IPS-20b (cell line): ENCODE measurements at regions not wholly inside any gene's neighbourhood (a gene's known extent, or its start where the extent isn't known, plus 50 kb on each side); places are given as distances from the start of the nearest gene placed in this dataset.

ENCODE experiments used
- H3K27ac ChIP-seq: one replicate; pipeline ENCODE4 v1.5.1; 2013; ENCODE audit warnings: low read length
- H3K27me3 ChIP-seq: 2 replicates; pipeline ENCODE4 v1.6.1; 2013; ENCODE audit warnings: mild to moderate bottlenecking, low read length, inconsistent platforms; ENCODE audit not compliant: insufficient read depth
- H3K36me3 ChIP-seq: 2 replicates; pipeline ENCODE4 v1.6.1; 2013; ENCODE audit warnings: low read depth, mild to moderate bottlenecking, inconsistent platforms, low read length, moderate library complexity; ENCODE audit not compliant: insufficient read depth
- H3K4me1 ChIP-seq: 2 replicates; pipeline ENCODE4 v1.6.1; 2013; ENCODE audit warnings: mild to moderate bottlenecking, control low read depth, inconsistent platforms, low read length, moderate library complexity; ENCODE audit not compliant: insufficient read depth
- H3K4me3 ChIP-seq: 2 replicates; pipeline ENCODE4 v1.5.1; 2013; ENCODE audit warnings: mild to moderate bottlenecking, low read length, inconsistent platforms
- H3K9ac ChIP-seq: 2 replicates; pipeline ENCODE4 v1.6.1; 2013; ENCODE audit warnings: low read depth, mild to moderate bottlenecking, inconsistent platforms, low read length, moderate library complexity
- H3K9me3 ChIP-seq: 2 replicates; pipeline ENCODE4 v1.6.1; 2013; ENCODE audit warnings: mild to moderate bottlenecking, low read depth, low read length, inconsistent platforms; ENCODE audit not compliant: insufficient read depth

DNA sequence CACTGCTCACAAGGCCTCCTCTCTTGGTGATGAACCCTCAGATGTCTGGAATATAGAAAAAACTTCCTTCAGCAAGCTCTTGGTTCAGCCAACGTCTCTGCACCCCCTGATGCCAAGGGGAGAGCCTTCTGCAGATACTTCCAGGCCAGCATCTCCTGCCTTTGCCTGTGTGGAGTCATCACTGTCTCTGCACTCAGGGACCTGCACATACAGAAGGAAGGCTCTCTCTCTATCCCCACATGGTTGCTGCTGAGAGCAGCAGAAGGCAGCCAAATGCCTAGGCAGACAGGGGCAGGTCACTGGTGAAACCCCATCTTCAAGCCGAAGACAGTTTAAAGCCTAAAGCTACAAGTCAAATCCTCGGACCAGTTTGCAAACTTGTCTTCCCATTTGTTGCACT is 137.6 kb downstream of the WDR11 start:
- Histone ChIP-seq H3K4me3 (no peak overlapping the region), H3K9me3 (peaks cover 12% of the 10 kb centered on the region), H3K4me1 (no peaks in the 10 kb centered on the region), H3K36me3 (no peaks in the 10 kb centered on the region), H3K9ac (no peak overlapping the region), H3K27ac (no peak overlapping the region), H3K27me3 (no peaks in the 10 kb centered on the region)

DNA sequence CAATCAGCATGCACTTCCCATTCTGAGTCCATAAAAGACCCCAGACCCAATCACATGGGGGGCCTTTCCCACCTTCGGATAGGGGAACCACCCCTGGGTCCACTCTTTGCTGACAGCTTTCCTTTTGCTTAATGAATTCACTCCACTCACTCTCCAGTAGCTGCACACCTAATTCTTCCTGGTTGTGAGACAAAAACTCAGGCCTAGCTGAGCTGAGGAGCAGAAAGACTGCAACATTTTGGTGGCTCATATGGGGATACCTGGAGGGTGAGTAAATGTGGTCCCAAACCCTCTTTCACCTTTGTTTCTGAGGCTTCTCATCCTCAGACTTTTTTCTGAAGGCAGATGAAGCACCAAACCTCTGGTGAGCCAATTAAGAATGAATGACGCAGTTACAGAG is 138.1 kb downstream of the WDR11 start:
- H3K9ac ChIP-seq, result no peak overlapping the region
- no peaks in the 10 kb centered on the region for H3K4me1 ChIP-seq
- no peaks in the 10 kb centered on the region for H3K27me3 ChIP-seq
- H3K4me3 ChIP-seq, result no peak overlapping the region
- H3K27ac ChIP-seq, result no peak overlapping the region
- H3K36me3 ChIP-seq, result no peaks in the 10 kb centered on the region
- H3K9me3 ChIP-seq, result peaks cover 12% of the 10 kb centered on the region

DNA sequence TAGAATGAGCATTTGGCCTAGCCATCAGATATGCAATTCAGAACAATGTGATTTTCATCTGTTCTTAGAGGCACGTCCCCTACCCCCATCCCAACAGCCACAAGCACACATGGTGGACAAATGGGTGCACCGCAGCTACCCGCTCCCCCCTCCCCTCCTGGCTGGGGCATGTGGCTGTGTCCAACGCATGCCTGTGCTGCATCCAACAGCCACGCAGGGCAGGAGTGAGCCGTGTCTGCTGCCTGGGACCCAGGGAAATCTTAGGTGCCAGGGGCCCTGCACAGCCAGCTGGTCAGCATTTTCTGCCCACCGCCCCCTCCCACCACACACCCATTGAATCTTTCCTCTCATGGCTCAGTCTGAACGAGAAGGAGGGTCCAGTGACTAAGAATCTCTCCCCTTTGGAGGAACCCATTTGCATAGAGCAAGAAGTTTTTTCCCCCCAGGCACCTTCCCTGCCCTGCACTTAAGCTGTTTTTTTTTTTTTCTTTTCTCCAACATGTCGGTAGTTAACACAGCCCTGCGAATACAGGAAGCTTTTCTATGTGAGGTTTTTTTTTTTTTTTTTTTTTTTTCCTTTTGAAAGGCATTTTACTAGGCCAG is 138.9 kb downstream of the WDR11 start:
- Histone ChIP-seq H3K36me3 (no peaks in the 10 kb centered on the region), H3K4me3 (no peak overlapping the region), H3K4me1 (no peaks in the 10 kb centered on the region), H3K27ac (no peak overlapping the region), H3K9me3 (peaks cover 12% of the 10 kb centered on the region), H3K27me3 (no peaks in the 10 kb centered on the region), H3K9ac (no peak overlapping the region)

DNA sequence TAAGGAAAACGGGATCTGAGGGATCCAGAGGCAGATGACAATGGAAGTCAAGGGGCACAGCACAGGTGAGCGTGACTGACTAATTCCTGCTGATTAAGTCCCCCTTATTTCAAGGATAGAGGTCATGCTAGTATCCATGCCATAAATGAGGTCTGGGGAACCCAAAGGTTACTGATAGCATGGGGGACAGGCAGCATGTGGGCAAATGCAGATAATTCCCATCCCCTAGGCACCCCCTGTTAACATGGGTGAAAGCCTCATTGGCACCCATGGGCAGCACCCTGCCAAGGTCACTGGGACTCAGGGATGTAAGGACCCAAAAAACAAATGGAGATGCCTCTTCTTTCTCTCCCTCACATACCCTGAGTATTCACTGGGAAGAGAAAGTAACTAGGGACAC is 139.7 kb downstream of the WDR11 start:
- no peaks in the 10 kb centered on the region for H3K36me3 ChIP-seq
- H3K9me3 ChIP-seq, result peaks cover 12% of the 10 kb centered on the region
- H3K4me1 ChIP-seq, result no peaks in the 10 kb centered on the region
- no peak overlapping the region for H3K4me3 ChIP-seq
- no peak overlapping the region for H3K27ac ChIP-seq
- no peaks in the 10 kb centered on the region for H3K27me3 ChIP-seq
- H3K9ac ChIP-seq, result no peak overlapping the region

DNA sequence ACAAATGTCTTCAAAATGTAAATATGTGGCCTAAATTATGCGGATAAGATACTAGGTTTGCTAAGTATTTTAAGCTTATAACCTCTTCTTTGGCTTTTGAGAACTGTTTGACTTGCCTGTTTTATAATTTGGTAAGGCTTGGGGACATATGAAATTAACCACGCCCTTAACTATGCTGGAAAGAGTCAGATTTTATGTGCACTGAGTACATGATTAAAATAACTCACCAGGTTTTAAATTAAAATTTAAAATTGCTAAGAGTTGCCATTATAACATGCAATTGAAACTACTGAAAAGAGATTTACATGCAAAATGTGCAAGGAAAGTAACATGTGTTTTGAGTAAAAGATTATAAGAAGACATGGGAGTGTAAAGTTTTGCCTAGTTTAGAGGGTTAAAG is 141.9 kb downstream of the WDR11 start:
- Histone ChIP-seq H3K9ac (no peak overlapping the region), H3K36me3 (no peaks in the 10 kb centered on the region), H3K27ac (no peak overlapping the region), H3K27me3 (no peaks in the 10 kb centered on the region), H3K4me3 (no peak overlapping the region), H3K9me3 (peaks cover 12% of the 10 kb centered on the region), H3K4me1 (no peaks in the 10 kb centered on the region)

DNA sequence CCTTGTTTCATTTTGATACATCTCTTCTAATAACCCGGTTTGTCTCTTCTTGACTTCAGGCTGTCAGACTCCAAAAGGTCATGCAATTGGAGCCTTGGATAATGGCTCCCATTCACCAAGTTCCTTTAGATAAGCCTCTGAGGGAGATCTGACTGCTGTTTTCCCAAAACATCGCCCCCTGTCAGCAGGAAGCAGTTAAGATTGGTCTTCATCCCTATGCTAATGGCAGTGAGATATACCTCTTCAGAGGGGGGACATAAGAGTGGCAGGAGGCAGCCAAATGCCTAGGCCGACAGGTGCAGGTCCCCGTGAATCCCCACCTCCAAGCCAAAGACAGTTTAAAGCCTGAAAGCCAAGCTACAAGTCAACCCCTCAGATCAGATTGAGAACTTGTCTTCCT is 144.6 kb downstream of the WDR11 start:
- Histone ChIP-seq H3K36me3 (no peaks in the 10 kb centered on the region), H3K9me3 (no peaks in the 10 kb centered on the region), H3K27me3 (no peaks in the 10 kb centered on the region), H3K4me1 (no peaks in the 10 kb centered on the region), H3K27ac (no peak overlapping the region), H3K4me3 (no peak overlapping the region), H3K9ac (no peak overlapping the region)

DNA sequence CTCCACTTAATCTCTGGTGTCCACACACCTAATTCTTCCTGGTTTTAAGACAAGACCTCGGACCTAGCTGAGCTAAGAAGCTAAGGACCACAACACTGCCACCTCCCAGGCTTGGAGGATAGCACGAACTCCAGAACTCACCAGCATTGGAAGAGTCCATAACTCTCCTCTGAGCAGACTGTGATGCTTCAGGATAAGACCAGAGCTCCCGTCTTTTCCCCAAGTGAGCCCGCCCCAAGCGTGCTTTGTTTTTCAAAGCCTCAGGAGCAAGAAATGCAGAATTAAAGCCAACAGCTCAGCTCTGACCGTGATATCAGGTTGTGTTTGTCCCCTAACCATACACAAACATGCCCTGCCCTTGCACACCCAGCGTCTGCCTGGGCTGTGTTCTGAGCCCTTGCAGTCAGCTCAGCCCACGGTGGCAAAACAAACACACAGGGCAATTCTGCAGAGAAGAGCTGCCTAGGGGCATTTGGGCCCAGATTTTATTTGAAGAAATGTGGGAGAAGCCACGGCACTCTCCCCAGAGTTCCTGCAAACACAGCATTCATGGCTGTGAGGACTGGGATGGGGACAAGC is 145.4 kb downstream of the WDR11 start:
- no peaks in the 10 kb centered on the region for H3K9me3 ChIP-seq
- no peaks in the 10 kb centered on the region for H3K4me1 ChIP-seq
- no peak overlapping the region for H3K9ac ChIP-seq
- H3K27me3 ChIP-seq, result no peaks in the 10 kb centered on the region
- no peak overlapping the region for H3K27ac ChIP-seq
- no peak overlapping the region for H3K4me3 ChIP-seq
- no peaks in the 10 kb centered on the region for H3K36me3 ChIP-seq

DNA sequence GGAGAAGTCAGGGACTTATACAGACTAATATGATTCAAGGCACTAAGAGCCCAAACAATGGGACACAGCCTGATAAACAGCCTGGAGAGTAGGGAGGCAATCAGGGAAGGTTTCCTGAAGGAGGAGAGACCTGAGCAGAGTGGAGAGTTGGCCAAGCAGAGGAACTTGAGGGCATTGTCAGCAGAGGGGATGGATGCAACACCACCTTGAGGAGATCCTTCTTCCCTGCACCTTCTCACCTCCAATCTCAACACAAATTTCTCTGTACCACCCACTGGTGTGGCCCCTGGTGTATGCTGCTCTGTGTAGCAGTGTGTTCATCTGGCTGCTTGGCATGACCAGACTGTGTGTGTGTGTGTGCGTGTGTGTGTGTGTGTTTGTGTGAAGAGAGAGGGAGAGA is 146.2 kb downstream of the WDR11 start:
- H3K36me3 ChIP-seq, result no peaks in the 10 kb centered on the region
- no peak overlapping the region for H3K4me3 ChIP-seq
- H3K27ac ChIP-seq, result no peak overlapping the region
- H3K9ac ChIP-seq, result no peak overlapping the region
- H3K4me1 ChIP-seq, result no peaks in the 10 kb centered on the region
- no peaks in the 10 kb centered on the region for H3K9me3 ChIP-seq
- H3K27me3 ChIP-seq, result no peaks in the 10 kb centered on the region

DNA sequence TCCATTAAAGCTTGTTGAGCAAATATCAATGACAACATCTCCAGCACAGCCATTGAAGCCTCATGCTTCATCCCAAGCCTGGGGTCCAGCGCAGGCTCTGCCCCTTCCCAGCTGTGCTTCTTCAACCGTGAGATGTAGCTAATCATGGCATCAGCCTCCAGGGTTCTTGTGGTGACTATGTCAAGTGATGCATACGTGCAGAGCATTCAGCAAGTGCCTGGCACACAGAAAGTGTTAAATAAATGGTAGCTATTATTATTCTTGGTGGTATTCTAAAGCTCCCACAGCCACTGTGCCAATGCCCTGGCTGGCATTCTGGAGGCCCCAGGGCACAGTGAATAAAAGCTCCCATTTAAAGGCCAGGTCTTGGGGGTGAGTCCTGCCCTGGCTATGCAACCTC is 146.6 kb downstream of the WDR11 start:
- no peak overlapping the region for H3K4me3 ChIP-seq
- no peaks in the 10 kb centered on the region for H3K9me3 ChIP-seq
- no peaks in the 10 kb centered on the region for H3K4me1 ChIP-seq
- no peaks in the 10 kb centered on the region for H3K27me3 ChIP-seq
- H3K36me3 ChIP-seq, result no peaks in the 10 kb centered on the region
- H3K27ac ChIP-seq, result no peak overlapping the region
- no peak overlapping the region for H3K9ac ChIP-seq

DNA sequence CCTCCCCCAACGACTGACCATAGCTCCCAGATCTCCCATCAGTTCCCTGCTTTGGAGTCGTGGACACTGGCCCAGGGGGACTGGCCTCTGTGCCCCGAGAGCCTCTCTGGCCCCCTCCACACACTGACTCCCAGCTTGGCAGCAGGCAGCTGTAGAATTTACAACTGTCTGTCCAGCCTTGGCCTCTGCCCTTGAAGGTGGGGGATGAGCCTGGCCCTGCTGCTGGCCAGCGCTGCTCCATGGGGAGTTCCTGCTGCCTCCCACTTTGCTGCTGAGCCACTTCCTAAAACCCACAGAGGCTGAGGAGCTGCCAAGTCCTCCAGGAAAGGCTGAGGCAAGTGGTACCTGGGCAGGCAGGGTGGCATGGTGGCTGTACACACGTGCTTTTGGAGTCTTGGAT is 147.1 kb downstream of the WDR11 start:
- H3K36me3 ChIP-seq, result no peaks in the 10 kb centered on the region
- H3K27ac ChIP-seq, result no peak overlapping the region
- no peak overlapping the region for H3K4me3 ChIP-seq
- no peak overlapping the region for H3K9ac ChIP-seq
- no peaks in the 10 kb centered on the region for H3K9me3 ChIP-seq
- H3K4me1 ChIP-seq, result no peaks in the 10 kb centered on the region
- no peaks in the 10 kb centered on the region for H3K27me3 ChIP-seq

DNA sequence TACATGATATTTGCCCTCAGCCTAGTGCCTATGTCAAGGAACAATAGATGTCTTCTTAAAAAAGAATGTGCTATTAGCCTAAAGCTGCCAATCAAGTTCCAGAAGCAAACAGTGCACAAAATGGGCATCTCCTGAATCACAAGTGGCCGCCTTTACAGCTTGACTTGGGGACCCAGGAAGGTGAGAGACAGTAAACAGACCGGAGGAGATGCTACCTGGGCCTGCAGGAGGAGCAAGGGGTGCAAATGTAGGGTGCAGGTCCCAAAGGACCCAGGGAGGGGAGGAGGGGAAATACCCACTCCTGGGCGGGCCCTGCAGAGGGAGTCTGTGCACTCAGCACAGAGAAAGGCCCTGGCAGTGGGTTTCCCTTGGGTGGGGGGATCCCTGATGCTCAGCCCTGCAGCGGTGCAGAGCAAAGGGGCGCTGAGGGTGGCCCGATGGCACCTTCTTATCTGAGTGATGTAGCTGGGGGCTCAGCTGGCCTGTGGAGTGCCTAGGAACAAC is 147.7 kb downstream of the WDR11 start:
- H3K9ac ChIP-seq, result no peak overlapping the region
- H3K9me3 ChIP-seq, result no peaks in the 10 kb centered on the region
- no peaks in the 10 kb centered on the region for H3K36me3 ChIP-seq
- no peak overlapping the region for H3K27ac ChIP-seq
- no peaks in the 10 kb centered on the region for H3K27me3 ChIP-seq
- no peaks in the 10 kb centered on the region for H3K4me1 ChIP-seq
- H3K4me3 ChIP-seq, result no peak overlapping the region

DNA sequence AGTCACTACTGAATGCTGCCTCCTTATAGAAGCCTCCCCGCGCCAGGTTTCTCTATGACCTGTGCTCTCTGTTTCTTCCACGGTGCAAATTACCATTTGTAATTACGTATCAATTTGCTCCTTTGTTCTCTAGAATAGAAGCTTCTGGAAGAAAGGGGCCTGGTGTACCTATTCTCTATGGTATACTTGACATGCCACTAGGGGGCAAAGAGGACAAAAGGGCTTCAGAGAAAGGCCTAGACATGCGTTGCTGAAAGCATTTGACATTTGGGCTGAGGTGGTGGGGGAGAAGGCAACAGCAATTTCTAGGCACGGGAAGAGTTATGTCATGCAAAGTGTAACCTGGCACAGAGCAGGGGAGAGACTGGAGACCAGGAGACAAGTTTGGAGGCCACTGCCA is 148.7 kb downstream of the WDR11 start:
- no peaks in the 10 kb centered on the region for H3K27me3 ChIP-seq
- H3K9ac ChIP-seq, result no peak overlapping the region
- no peaks in the 10 kb centered on the region for H3K4me1 ChIP-seq
- H3K27ac ChIP-seq, result no peak overlapping the region
- H3K4me3 ChIP-seq, result no peak overlapping the region
- H3K36me3 ChIP-seq, result no peaks in the 10 kb centered on the region
- peaks cover 4% of the 10 kb centered on the region; the same call in 1 of the 2 replicates for H3K9me3 ChIP-seq
